HepG2 (cell line): ENCODE measurements at regions not wholly inside any gene's neighbourhood (a gene's known extent, or its start where the extent isn't known, plus 50 kb on each side); places are given as distances from the start of the nearest gene placed in this dataset.
A peak's percentile ranks its signal among the peaks of the same experiment; 100 is the strongest.

Source experiments
- ATF7-NPFF ChIP-seq: sonication (generic); formaldehyde crosslinking; IDR thresholded peaks from 2 replicates; pipeline ENCODE4 v1.8.1; 2023; ENCODE audit warnings: mild to moderate bottlenecking, low read depth, missing genetic modification reagents, moderate library complexity
- ELF3 ChIP-seq: IDR thresholded peaks from 2 replicates; pipeline ENCODE4 v1.6.1; 2016; ENCODE audit warnings: missing genetic modification reagents, missing compliant biosample characterization
- GRHL1 ChIP-seq: sonication (generic); formaldehyde crosslinking; conservative IDR thresholded peaks from 2 replicates; pipeline ENCODE4 v1.8.0; 2022; ENCODE audit warnings: missing genetic modification reagents
- HIVEP1 ChIP-seq: sonication (generic); formaldehyde crosslinking; IDR thresholded peaks from 2 replicates; pipeline ENCODE4 v1.4.0; 2020; ENCODE audit warnings: mild to moderate bottlenecking, missing genetic modification reagents
- HMG20A ChIP-seq: IDR thresholded peaks from 2 replicates; pipeline ENCODE4 v1.6.1; 2016; ENCODE audit warnings: borderline replicate concordance
- MAX ChIP-seq: IDR thresholded peaks from 2 replicates; pipeline ENCODE4 v1.6.1; 2012; ENCODE audit warnings: inconsistent platforms
- MIXL1 ChIP-seq: IDR thresholded peaks from 2 replicates; pipeline ENCODE4 v1.6.1; 2016
- PAF1 ChIP-seq: IDR thresholded peaks from 2 replicates; pipeline ENCODE4 v1.6.1; 2016; ENCODE audit warnings: missing genetic modification reagents, missing compliant biosample characterization
- SOX6 ChIP-seq, 2 experiments: fragments of 450-650 bp in 1 of 2; sonication (generic) in 1 of 2; formaldehyde crosslinking in 1 of 2; IDR thresholded peaks; 2 replicates each; pipeline versions ENCODE4 v1.4.0 to v1.6.1; 2017 to 2020; ENCODE audit warnings: antibody characterized with exemption in 1 of 2, mild to moderate bottlenecking in 1 of 2, missing genetic modification reagents in 1 of 2
- SRF ChIP-seq: IDR thresholded peaks from 2 replicates; pipeline ENCODE4 v1.6.1; 2011; ENCODE audit warnings: mild to moderate bottlenecking, low read depth, low read length, moderate library complexity
- STAG1 ChIP-seq: sonication (generic); formaldehyde crosslinking; IDR thresholded peaks from 2 replicates; pipeline ENCODE4 v1.4.0; 2020; ENCODE audit warnings: missing genetic modification reagents
- STAT6 ChIP-seq: sonication (generic); formaldehyde crosslinking; IDR thresholded peaks from 2 replicates; pipeline ENCODE4 v1.4.0; 2020; ENCODE audit warnings: missing genetic modification reagents, mild to moderate bottlenecking, borderline replicate concordance
- TBX2 ChIP-seq: sonication (generic); formaldehyde crosslinking; IDR thresholded peaks from 2 replicates; pipeline ENCODE4 v1.5.0; 2020; ENCODE audit warnings: missing genetic modification reagents, mild to moderate bottlenecking, borderline replicate concordance
- TCF7 ChIP-seq: sonication (generic); IDR thresholded peaks from 2 replicates; pipeline ENCODE4 v1.6.1; 2016; ENCODE audit warnings: antibody characterized with exemption, low read depth
- ZBTB20 ChIP-seq: sonication (generic); formaldehyde crosslinking; IDR thresholded peaks from 2 replicates; pipeline ENCODE4 v1.8.1; 2023; ENCODE audit warnings: missing genetic modification reagents, low read depth, mild to moderate bottlenecking, borderline replicate concordance
- ZNF264 ChIP-seq: sonication (generic); formaldehyde crosslinking; IDR thresholded peaks from 2 replicates; pipeline ENCODE4 v1.4.0; 2020; ENCODE audit warnings: missing genetic modification reagents
- ZNF343 ChIP-seq: sonication (generic); formaldehyde crosslinking; IDR thresholded peaks from 2 replicates; pipeline ENCODE4 v1.4.0; 2020; ENCODE audit warnings: mild to moderate bottlenecking, missing genetic modification reagents
- ZNF616 ChIP-seq: sonication (generic); formaldehyde crosslinking; IDR thresholded peaks from 2 replicates; pipeline ENCODE4 v1.5.0; 2020; ENCODE audit warnings: low read depth, mild to moderate bottlenecking, missing genetic modification reagents
- ZNF713 ChIP-seq: sonication (generic); formaldehyde crosslinking; IDR thresholded peaks from 2 replicates; pipeline ENCODE4 v1.4.0; 2020; ENCODE audit warnings: mild to moderate bottlenecking, missing genetic modification reagents
- TF ChIP-seq, protein P1 (sequence below): sonication (generic); formaldehyde crosslinking; IDR thresholded peaks from 2 replicates; pipeline ENCODE4 v1.8.0; 2022; ENCODE audit warnings: mild to moderate bottlenecking, missing genetic modification reagents
- TF ChIP-seq, protein P2 (sequence below): sonication (generic); formaldehyde crosslinking; IDR thresholded peaks from 2 replicates; pipeline ENCODE4 v1.4.0; 2020; ENCODE audit warnings: missing genetic modification reagents

- TF ChIP-seq GRHL1 (CRISPR knock-in tag) (no peak), SOX6 (IDR thresholded peaks at IDR 0.05) (no peak), SOX6 (CRISPR knock-in tag; IDR thresholded peaks at IDR 0.05) (peak; percentile 75), TCF7 (peak; percentile 79), ZBTB20 (CRISPR knock-in tag) (no peak), ZNF616 (CRISPR knock-in tag) (no peak), ATF7-NPFF (no peak), ELF3 (CRISPR knock-in tag) (peak; percentile 57; the same call in 1 of the 2 replicates), STAT6 (CRISPR knock-in tag) (peak; percentile 83; the same call in 1 of the 2 replicates), ZNF264 (CRISPR knock-in tag) (0 out of 2 replicates have a peak, but pooled peaks have one; percentile 31), ZNF343 (CRISPR knock-in tag) (no peak), TBX2 (peak; percentile 93), HMG20A (no peak; the same call in 1 of the 2 replicates), HIVEP1 (CRISPR knock-in tag) (no peak), SRF (peak; percentile 63; the same call in 1 of the 2 replicates), PAF1 (CRISPR knock-in tag) (no peak), MIXL1 (peak; percentile 57; the same call in 1 of the 2 replicates), ZNF713 (CRISPR knock-in tag) (0 out of 2 replicates have a peak, but pooled peaks have one; percentile 49), MAX (peak; percentile 45), STAG1 (CRISPR knock-in tag) (peak; percentile 38)
- TF ChIP-seq, protein P1, sequence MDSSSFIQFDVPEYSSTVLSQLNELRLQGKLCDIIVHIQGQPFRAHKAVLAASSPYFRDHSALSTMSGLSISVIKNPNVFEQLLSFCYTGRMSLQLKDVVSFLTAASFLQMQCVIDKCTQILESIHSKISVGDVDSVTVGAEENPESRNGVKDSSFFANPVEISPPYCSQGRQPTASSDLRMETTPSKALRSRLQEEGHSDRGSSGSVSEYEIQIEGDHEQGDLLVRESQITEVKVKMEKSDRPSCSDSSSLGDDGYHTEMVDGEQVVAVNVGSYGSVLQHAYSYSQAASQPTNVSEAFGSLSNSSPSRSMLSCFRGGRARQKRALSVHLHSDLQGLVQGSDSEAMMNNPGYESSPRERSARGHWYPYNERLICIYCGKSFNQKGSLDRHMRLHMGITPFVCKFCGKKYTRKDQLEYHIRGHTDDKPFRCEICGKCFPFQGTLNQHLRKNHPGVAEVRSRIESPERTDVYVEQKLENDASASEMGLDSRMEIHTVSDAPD (CRISPR knock-in tag), result peak; percentile 35; the same call in 1 of the 2 replicates
- TF ChIP-seq, protein P2, sequence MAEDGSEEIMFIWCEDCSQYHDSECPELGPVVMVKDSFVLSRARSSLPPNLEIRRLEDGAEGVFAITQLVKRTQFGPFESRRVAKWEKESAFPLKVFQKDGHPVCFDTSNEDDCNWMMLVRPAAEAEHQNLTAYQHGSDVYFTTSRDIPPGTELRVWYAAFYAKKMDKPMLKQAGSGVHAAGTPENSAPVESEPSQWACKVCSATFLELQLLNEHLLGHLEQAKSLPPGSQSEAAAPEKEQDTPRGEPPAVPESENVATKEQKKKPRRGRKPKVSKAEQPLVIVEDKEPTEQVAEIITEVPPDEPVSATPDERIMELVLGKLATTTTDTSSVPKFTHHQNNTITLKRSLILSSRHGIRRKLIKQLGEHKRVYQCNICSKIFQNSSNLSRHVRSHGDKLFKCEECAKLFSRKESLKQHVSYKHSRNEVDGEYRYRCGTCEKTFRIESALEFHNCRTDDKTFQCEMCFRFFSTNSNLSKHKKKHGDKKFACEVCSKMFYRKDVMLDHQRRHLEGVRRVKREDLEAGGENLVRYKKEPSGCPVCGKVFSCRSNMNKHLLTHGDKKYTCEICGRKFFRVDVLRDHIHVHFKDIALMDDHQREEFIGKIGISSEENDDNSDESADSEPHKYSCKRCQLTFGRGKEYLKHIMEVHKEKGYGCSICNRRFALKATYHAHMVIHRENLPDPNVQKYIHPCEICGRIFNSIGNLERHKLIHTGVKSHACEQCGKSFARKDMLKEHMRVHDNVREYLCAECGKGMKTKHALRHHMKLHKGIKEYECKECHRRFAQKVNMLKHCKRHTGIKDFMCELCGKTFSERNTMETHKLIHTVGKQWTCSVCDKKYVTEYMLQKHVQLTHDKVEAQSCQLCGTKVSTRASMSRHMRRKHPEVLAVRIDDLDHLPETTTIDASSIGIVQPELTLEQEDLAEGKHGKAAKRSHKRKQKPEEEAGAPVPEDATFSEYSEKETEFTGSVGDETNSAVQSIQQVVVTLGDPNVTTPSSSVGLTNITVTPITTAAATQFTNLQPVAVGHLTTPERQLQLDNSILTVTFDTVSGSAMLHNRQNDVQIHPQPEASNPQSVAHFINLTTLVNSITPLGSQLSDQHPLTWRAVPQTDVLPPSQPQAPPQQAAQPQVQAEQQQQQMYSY (CRISPR knock-in tag), result no peak
Measured at GRCh38 chr1:213793482-213794067, 194.2 kb upstream of the PROX1 start (continued).
